ENCODE measurements at regions not wholly inside any gene's neighbourhood (a gene's known extent, or its start where the extent isn't known, plus 50 kb on each side); places are given as distances from the start of the nearest gene placed in this dataset.

- H3K4me1 ChIP-seq = no peaks in the 10 kb centered on the region
- no peaks in the 10 kb centered on the region for H3K36me3 ChIP-seq
- H3K4me3 ChIP-seq = no peak overlapping the region
- no peak overlapping the region for H3K27ac ChIP-seq
- DNase-seq = no peak
- no peak for ATAC-seq
- TF ChIP-seq POLR2A (IDR thresholded peaks at IDR 0.05) (no peak), CTCF (IDR thresholded peaks at IDR 0.05 in 4 of 5, conservative IDR thresholded peaks at IDR 0.05 in 1 of 5) (no peak)
- in situ Hi-C loops (cut with MboI; ENCODE audit: low sequenced_read_pairs in 4 of 4) = no loop called here
- H3K27me3 ChIP-seq = no peaks in the 10 kb centered on the region
- no peaks in the 10 kb centered on the region for H3K9me3 ChIP-seq
- intact Hi-C loops (cut with DNase I; ENCODE audit: low total_unique reads) = no loop called here
These were observed 73.8 kb upstream of the METRNL start for GRCh38 chr17:83005639-83006038.

GRCh38 chr17:83006515-83007455 lies 72.6 kb upstream of the METRNL start:
- Histone ChIP-seq H3K36me3 (no peaks in the 10 kb centered on the region), H3K4me1 (no peaks in the 10 kb centered on the region), H3K4me3 (peak overlapping the region in 1 of 4 donors; percentile 23), H3K27ac (peak overlapping the region in 1 of 4 donors; percentile 26), H3K9me3 (no peaks in the 10 kb centered on the region), H3K27me3 (no peaks in the 10 kb centered on the region)
- TF ChIP-seq CTCF (IDR thresholded peaks at IDR 0.05 in 4 of 5, conservative IDR thresholded peaks at IDR 0.05 in 1 of 5) (no peak), POLR2A (IDR thresholded peaks at IDR 0.05) (no peak)
- peak; percentile 52 to 76 for ATAC-seq
- no peak for DNase-seq
- in situ Hi-C loops (cut with MboI; ENCODE audit: low sequenced_read_pairs in 4 of 4) (no loop called here), intact Hi-C loops (cut with DNase I; ENCODE audit: low total_unique reads) (no loop called here)

GRCh38 chr17:83007504-83008185 lies 71.8 kb upstream of the METRNL start:
- Histone ChIP-seq H3K9me3 (no peaks in the 10 kb centered on the region), H3K4me3 (no peak overlapping the region), H3K36me3 (no peaks in the 10 kb centered on the region), H3K4me1 (no peaks in the 10 kb centered on the region), H3K27me3 (no peaks in the 10 kb centered on the region), H3K27ac (no peak overlapping the region)
- TF ChIP-seq POLR2A (IDR thresholded peaks at IDR 0.05) = no peak
- no peak for TF ChIP-seq CTCF (IDR thresholded peaks at IDR 0.05 in 4 of 5, conservative IDR thresholded peaks at IDR 0.05 in 1 of 5)
- intact Hi-C loops (cut with DNase I; ENCODE audit: low total_unique reads) = no loop called here
- DNase-seq (no peak), ATAC-seq (no peak)
- in situ Hi-C loops (cut with MboI; ENCODE audit: low sequenced_read_pairs in 4 of 4) = no loop called here

- Histone ChIP-seq H3K27ac (no peak overlapping the region), H3K4me1 (no peaks in the 10 kb centered on the region), H3K9me3 (no peaks in the 10 kb centered on the region), H3K4me3 (no peak overlapping the region), H3K27me3 (no peaks in the 10 kb centered on the region), H3K36me3 (no peaks in the 10 kb centered on the region)
- no peak for TF ChIP-seq CTCF (IDR thresholded peaks at IDR 0.05 in 4 of 5, conservative IDR thresholded peaks at IDR 0.05 in 1 of 5)
- no peak for TF ChIP-seq POLR2A (IDR thresholded peaks at IDR 0.05)
- intact Hi-C loops (cut with DNase I; ENCODE audit: low total_unique reads) = no loop called here
- ATAC-seq = no peak
- in situ Hi-C loops (cut with MboI; ENCODE audit: low sequenced_read_pairs in 4 of 4) = no loop called here
- no peak for DNase-seq
These were observed 71.3 kb upstream of the METRNL start for GRCh38 chr17:83008186-83008510.
